HEK293T (cell line): ENCODE measurements at regions not wholly inside any gene's neighbourhood (a gene's known extent, or its start where the extent isn't known, plus 50 kb on each side); places are given as distances from the start of the nearest gene placed in this dataset.

ENCODE experiments used
- FOXA1 ChIP-seq: fragments of 450-650 bp; IDR thresholded peaks from 2 replicates; pipeline ENCODE4 v1.6.1; 2016; ENCODE audit warnings: mild to moderate bottlenecking
- LEF1 ChIP-seq: fragments of 450-650 bp; IDR thresholded peaks from 2 replicates; pipeline ENCODE4 v1.6.1; 2017; ENCODE audit warnings: mild to moderate bottlenecking, borderline replicate concordance
- PKNOX1 ChIP-seq: fragments of 450-650 bp; IDR thresholded peaks from 2 replicates; pipeline ENCODE4 v1.6.1; 2016
- SP1 ChIP-seq: fragments of 450-650 bp; IDR thresholded peaks from 2 replicates; pipeline ENCODE4 v1.6.1; 2017
- SUZ12 ChIP-seq: fragments of 450-650 bp; IDR thresholded peaks from 2 replicates; pipeline ENCODE4 v1.6.1; 2016; ENCODE audit warnings: mild to moderate bottlenecking
- TARDBP ChIP-seq: fragments of 450-650 bp; IDR thresholded peaks from 2 replicates; pipeline ENCODE4 v1.6.1; 2016

GRCh38 chr2:2732331-2733119 lies 401.4 kb upstream of the MYT1L start:
- no peak for TF ChIP-seq FOXA1
- TF ChIP-seq SP1: no peak
- no peak for TF ChIP-seq SUZ12
- no peak for TF ChIP-seq LEF1
- no peak for TF ChIP-seq TARDBP
- TF ChIP-seq PKNOX1: no peak
